ENCODE measurements at regions not wholly inside any gene's neighbourhood (a gene's known extent, or its start where the extent isn't known, plus 50 kb on each side); places are given as distances from the start of the nearest gene placed in this dataset.

GRCh38 chr1:214899908-214900460 lies 182.6 kb upstream of the KCNK2 start:
- TF ChIP-seq CEBPB (IDR thresholded peaks at IDR 0.05) (no peak), TEAD4 (IDR thresholded peaks at IDR 0.05) (no peak), USF1 (IDR thresholded peaks at IDR 0.05) (no peak), MAX (IDR thresholded peaks at IDR 0.05) (no peak)
- TF ChIP-seq, protein P1, sequence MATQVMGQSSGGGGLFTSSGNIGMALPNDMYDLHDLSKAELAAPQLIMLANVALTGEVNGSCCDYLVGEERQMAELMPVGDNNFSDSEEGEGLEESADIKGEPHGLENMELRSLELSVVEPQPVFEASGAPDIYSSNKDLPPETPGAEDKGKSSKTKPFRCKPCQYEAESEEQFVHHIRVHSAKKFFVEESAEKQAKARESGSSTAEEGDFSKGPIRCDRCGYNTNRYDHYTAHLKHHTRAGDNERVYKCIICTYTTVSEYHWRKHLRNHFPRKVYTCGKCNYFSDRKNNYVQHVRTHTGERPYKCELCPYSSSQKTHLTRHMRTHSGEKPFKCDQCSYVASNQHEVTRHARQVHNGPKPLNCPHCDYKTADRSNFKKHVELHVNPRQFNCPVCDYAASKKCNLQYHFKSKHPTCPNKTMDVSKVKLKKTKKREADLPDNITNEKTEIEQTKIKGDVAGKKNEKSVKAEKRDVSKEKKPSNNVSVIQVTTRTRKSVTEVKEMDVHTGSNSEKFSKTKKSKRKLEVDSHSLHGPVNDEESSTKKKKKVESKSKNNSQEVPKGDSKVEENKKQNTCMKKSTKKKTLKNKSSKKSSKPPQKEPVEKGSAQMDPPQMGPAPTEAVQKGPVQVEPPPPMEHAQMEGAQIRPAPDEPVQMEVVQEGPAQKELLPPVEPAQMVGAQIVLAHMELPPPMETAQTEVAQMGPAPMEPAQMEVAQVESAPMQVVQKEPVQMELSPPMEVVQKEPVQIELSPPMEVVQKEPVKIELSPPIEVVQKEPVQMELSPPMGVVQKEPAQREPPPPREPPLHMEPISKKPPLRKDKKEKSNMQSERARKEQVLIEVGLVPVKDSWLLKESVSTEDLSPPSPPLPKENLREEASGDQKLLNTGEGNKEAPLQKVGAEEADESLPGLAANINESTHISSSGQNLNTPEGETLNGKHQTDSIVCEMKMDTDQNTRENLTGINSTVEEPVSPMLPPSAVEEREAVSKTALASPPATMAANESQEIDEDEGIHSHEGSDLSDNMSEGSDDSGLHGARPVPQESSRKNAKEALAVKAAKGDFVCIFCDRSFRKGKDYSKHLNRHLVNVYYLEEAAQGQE (IDR thresholded peaks at IDR 0.05; ENCODE audit: low read depth), result no peak

- TF ChIP-seq MAX (IDR thresholded peaks at IDR 0.05), result no peak
- no peak for TF ChIP-seq RAD21 (IDR thresholded peaks at IDR 0.05; ENCODE audit: low read depth)
- TF ChIP-seq CEBPB (IDR thresholded peaks at IDR 0.05), result no peak
- TF ChIP-seq TAF1 (IDR thresholded peaks at IDR 0.05; ENCODE audit: low read depth), result no peak
- no peak for TF ChIP-seq CREB1 (IDR thresholded peaks at IDR 0.05; ENCODE audit: low read depth)
- TF ChIP-seq TCF12 (IDR thresholded peaks at IDR 0.05; ENCODE audit: low read depth), result no peak
- TF ChIP-seq YY1 (IDR thresholded peaks at IDR 0.05; ENCODE audit: low read depth), result no peak
- TF ChIP-seq TEAD4 (IDR thresholded peaks at IDR 0.05), result no peak
These were observed 181.9 kb upstream of the KCNK2 start for GRCh38 chr1:214900590-214900989.

- no peak for TF ChIP-seq TAF1 (IDR thresholded peaks at IDR 0.05; ENCODE audit: low read depth)
- TF ChIP-seq RAD21 (IDR thresholded peaks at IDR 0.05; ENCODE audit: low read depth), result no peak
These were observed 180.8 kb upstream of the KCNK2 start for GRCh38 chr1:214901718-214902117.

GRCh38 chr1:214902636-214903320 lies 179.8 kb upstream of the KCNK2 start:
- no peak for TF ChIP-seq ZBTB7A (IDR thresholded peaks at IDR 0.05; ENCODE audit: low read depth)
- TF ChIP-seq TEAD4 (IDR thresholded peaks at IDR 0.05), result no peak
- no peak for TF ChIP-seq YY1 (IDR thresholded peaks at IDR 0.05; ENCODE audit: low read depth)
- TF ChIP-seq FOXM1 (IDR thresholded peaks at IDR 0.05; ENCODE audit: borderline replicate concordance, low read depth), result no peak

- TF ChIP-seq TAF1 (IDR thresholded peaks at IDR 0.05; ENCODE audit: low read depth) (no peak), USF1 (IDR thresholded peaks at IDR 0.05) (no peak), CREB1 (IDR thresholded peaks at IDR 0.05; ENCODE audit: low read depth) (no peak), MAX (IDR thresholded peaks at IDR 0.05) (no peak), ZBTB7A (IDR thresholded peaks at IDR 0.05; ENCODE audit: low read depth) (no peak)
These were observed 170.4 kb upstream of the KCNK2 start for GRCh38 chr1:214912127-214912526.

DNA sequence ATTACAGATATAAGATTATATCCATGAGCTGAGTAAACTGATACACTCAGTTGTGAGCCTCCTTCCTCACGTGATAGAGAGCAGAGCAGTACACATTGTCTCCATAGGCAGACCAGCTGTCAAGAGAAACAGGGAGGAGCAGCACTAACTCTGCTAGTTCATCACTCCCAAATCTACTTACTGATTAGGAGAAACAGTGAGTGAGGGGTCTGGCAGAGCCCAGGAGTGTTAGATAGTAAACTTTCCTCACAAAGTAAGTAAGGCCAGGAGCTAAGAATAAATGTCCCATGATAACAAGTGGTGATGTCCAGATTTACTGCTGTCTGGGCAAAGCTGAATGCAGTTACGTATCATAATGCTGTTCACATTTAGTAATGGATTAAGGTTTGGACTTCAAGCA lies 168.6 kb upstream of the KCNK2 start:
- no peak for TF ChIP-seq CREB1 (IDR thresholded peaks at IDR 0.05; ENCODE audit: low read depth)
- TF ChIP-seq, protein P1 (IDR thresholded peaks at IDR 0.05; ENCODE audit: low read depth), result no peak

GRCh38 chr1:214917081-214917635 lies 165.4 kb upstream of the KCNK2 start:
- TF ChIP-seq YY1 (IDR thresholded peaks at IDR 0.05; ENCODE audit: low read depth), result no peak
- no peak for TF ChIP-seq NFIC (IDR thresholded peaks at IDR 0.05)
- TF ChIP-seq TEAD4 (IDR thresholded peaks at IDR 0.05), result no peak
- TF ChIP-seq CEBPB (IDR thresholded peaks at IDR 0.05), result no peak
- TF ChIP-seq EP300 (IDR thresholded peaks at IDR 0.05; ENCODE audit: borderline replicate concordance), result no peak
- TF ChIP-seq, protein P1 (IDR thresholded peaks at IDR 0.05; ENCODE audit: low read depth), result no peak
- TF ChIP-seq ZBTB7A (IDR thresholded peaks at IDR 0.05; ENCODE audit: low read depth), result no peak
- no peak for TF ChIP-seq TAF1 (IDR thresholded peaks at IDR 0.05; ENCODE audit: low read depth)
- no peak for TF ChIP-seq FOXM1 (IDR thresholded peaks at IDR 0.05; ENCODE audit: borderline replicate concordance, low read depth)
- no peak for TF ChIP-seq RAD21 (IDR thresholded peaks at IDR 0.05; ENCODE audit: low read depth)
- no peak for TF ChIP-seq USF1 (IDR thresholded peaks at IDR 0.05)
- no peak for TF ChIP-seq EGR1 (IDR thresholded peaks at IDR 0.05)
- TF ChIP-seq CREB1 (IDR thresholded peaks at IDR 0.05; ENCODE audit: low read depth), result no peak
- TF ChIP-seq TCF12 (IDR thresholded peaks at IDR 0.05; ENCODE audit: low read depth), result no peak
- TF ChIP-seq MAX (IDR thresholded peaks at IDR 0.05), result no peak

Data from Ishikawa (cell line).